Activated CD8-positive, alpha-beta T cell treated with anti-CD3 and anti-CD28 coated beads, Interleukin-2, amount 10 ng/mL, durations not matched to agents 7 days and 5 days (primary cell): ENCODE measurements at regions not wholly inside any gene's neighbourhood (a gene's known extent, or its start where the extent isn't known, plus 50 kb on each side); places are given as distances from the start of the nearest gene placed in this dataset.

ENCODE experiments used
- ATAC-seq: fragments of 150-1000 bp; cut with Tn5 transposase; one replicate; pipeline ENCODE4 v1.10.0; 2021; ENCODE audit warnings: moderate library complexity
- CTCF ChIA-PET: fragments of 350-600 bp; sonication (Branson Sonifier 250); formaldehyde crosslinking; loops from one replicate; lab custom pipeline; 2021; ENCODE audit warnings: antibody characterized with exemption; lab: Charles Lee
- POLR2A ChIA-PET: fragments of 350-600 bp; sonication (Branson Sonifier 250); formaldehyde crosslinking; loops from one replicate; lab custom pipeline; 2021; ENCODE audit warnings: antibody characterized with exemption; lab: Charles Lee
- DNase-seq: peaks from one replicate; pipeline ENCODE4 v3.0.0-alpha.2; 2020
- H3K27ac Mint-ChIP-seq: one replicate; pipeline ENCODE4 v1.8.0; 2021; ENCODE audit warnings: mild to moderate bottlenecking, mixed read lengths
- H3K27me3 Mint-ChIP-seq: one replicate; pipeline ENCODE4 v1.8.0; 2021; ENCODE audit warnings: low read depth, mixed read lengths
- H3K36me3 Mint-ChIP-seq: one replicate; pipeline ENCODE4 v1.8.0; 2021; ENCODE audit warnings: low read depth, mixed read lengths
- H3K4me1 Mint-ChIP-seq: one replicate; pipeline ENCODE4 v1.8.0; 2021; ENCODE audit warnings: low read depth, mixed read lengths
- H3K4me3 Mint-ChIP-seq: one replicate; pipeline ENCODE4 v1.8.0; 2021; ENCODE audit warnings: mild to moderate bottlenecking, mixed read lengths
- H3K9me3 Mint-ChIP-seq: one replicate; pipeline ENCODE4 v1.8.0; 2022; ENCODE audit warnings: mixed read lengths; ENCODE audit not compliant: insufficient read depth

DNA sequence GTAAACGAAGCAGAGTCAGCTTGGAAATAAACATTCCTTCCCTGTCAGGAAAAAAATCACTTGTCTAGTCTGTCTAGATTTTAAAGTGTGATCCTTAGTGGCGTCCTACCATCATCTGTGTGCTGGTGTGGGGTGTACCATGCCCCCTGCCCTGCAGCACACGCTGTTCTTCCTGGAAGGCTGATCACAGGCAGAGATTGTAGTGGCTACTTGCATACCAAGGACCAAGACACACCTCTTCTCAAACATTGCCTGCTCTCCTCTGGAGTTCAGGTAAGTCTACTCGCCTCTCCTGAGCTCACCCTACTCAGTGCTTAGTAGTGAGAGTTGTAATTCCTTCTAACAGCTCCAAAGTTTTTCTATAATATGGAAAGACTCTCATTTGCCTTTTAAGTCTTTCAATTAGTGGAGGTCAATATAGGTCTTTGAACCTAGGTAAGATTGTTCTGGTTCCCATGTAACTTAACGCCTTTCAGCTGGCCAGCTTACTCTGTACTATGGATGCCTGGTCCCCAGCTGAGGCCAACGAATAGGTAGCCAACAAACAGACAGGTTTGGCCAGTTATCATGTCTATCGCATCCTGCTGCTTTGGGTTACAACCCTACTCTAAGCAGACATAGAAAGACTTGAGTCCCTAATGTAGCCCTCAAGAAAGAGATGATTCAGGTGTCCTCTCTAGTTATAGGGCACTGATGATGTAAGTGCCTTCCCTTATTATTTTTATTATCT is 55.4 kb downstream of the XCL1 start:
- Mint-ChIP-seq H3K4me3 (no peak overlapping the region), H3K9me3 (no peaks in the 10 kb centered on the region), H3K27me3 (peaks cover 3% of the 10 kb centered on the region), H3K36me3 (no peaks in the 10 kb centered on the region), H3K4me1 (no peaks in the 10 kb centered on the region), H3K27ac (no peak overlapping the region)
- DNase-seq: no peak
- no peak for ATAC-seq
- CTCF ChIA-PET: interaction anchor here (1.4 kb wide), 1 partner anchor 28 kb away, joined by 6 read pairs; no protein-coding TSS in a partner anchor
- POLR2A ChIA-PET: no interaction called here

DNA sequence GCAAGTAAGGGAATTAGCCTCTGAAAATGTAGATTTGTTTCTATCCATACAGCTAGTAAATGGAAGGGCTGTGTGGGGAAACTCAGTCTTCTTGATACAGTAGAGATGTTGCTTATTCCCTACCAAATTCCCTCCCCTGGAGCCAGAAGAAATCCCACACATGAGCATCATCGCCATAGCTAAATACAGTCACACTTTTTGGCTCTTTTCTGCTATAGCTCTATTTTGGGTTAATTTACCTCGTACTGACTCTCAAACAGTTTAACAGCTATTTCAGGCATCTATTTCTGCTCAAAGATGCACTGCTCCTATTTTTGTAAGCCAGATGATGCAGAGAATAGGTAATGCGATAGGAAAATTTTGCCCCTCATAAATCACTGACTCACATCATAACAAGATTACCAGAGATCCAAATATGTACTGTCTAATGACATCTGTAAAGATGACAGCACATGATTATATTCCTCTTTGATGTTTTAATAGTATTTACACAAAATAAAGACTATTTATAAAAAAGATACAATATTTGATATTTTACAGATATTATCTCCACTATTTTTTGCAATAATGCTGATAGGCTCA is 58.6 kb downstream of the XCL1 start:
- no peaks in the 10 kb centered on the region for H3K9me3 Mint-ChIP-seq
- DNase-seq: no peak

DNA sequence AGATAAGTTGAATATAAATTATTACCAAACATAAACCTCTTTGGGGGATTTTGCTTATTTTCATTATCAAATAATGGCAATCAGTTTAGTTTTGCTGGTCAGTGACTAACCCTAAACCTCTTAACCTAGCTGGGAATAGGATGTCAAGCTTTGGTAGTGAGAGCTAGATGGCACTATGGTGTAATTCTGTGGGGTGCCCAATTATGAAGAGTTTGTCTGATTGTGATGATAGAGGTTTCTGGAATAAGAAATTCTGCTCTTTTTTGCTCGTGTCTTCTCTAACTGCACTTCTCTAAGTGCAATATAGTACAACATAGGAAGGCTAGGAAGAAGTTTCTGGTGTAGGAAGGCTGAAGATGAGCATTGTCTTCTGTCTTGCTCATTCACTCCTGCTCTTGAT is 59.8 kb downstream of the XCL1 start:
- ChIA-PET CTCF (interaction anchor here (0.9 to 2.4 kb wide), 8 partner anchors 11 to 716 kb away, joined by 3 to 8 read pairs (median 3); no protein-coding TSS in a partner anchor), POLR2A (no interaction called here)
- Mint-ChIP-seq H3K36me3 (no peaks in the 10 kb centered on the region), H3K27me3 (peaks cover 6% of the 10 kb centered on the region), H3K27ac (no peak overlapping the region), H3K4me1 (no peaks in the 10 kb centered on the region), H3K9me3 (no peaks in the 10 kb centered on the region), H3K4me3 (no peak overlapping the region)
- no peak for DNase-seq
- ATAC-seq: no peak

More for the DNA sequence above, 58.6 kb downstream of the XCL1 start:
- ATAC-seq: no peak
- H3K4me3 Mint-ChIP-seq: no peak overlapping the region
- ChIA-PET CTCF (no interaction called here), POLR2A (no interaction called here)
- H3K27ac Mint-ChIP-seq: no peak overlapping the region
- H3K4me1 Mint-ChIP-seq: no peaks in the 10 kb centered on the region
- H3K27me3 Mint-ChIP-seq: peaks cover 2% of the 10 kb centered on the region
- H3K36me3 Mint-ChIP-seq: no peaks in the 10 kb centered on the region

DNA sequence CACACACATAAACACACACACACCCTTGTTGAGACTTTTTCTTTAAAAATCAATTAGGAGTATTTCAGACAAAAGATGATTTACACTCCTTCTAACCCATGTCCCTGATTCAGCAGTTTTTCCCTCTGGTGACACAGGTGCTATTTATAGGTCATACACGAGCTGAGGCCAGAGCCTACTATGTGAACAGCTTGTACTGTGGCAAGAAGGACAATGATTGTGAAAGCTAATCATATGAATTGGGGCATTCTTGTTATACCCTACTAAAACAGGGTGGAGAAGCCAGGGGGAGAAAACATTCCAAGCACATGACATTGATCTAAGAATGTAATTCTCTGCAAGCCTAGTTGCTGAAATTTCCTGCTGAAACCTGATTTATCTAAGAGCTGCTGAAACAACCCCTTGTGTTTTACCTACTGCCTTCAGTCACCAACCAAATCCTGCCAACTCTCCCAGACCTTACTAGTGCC is 60.3 kb downstream of the XCL1 start:
- DNase-seq (no peak), ATAC-seq (no peak)
- Mint-ChIP-seq H3K27me3 (peaks cover 9% of the 10 kb centered on the region), H3K27ac (no peak overlapping the region), H3K9me3 (no peaks in the 10 kb centered on the region), H3K4me3 (no peak overlapping the region), H3K4me1 (no peaks in the 10 kb centered on the region), H3K36me3 (no peaks in the 10 kb centered on the region)
- CTCF ChIA-PET: interaction anchor here (0.9 to 2.4 kb wide), 12 partner anchors 11 to 716 kb away, joined by 3 to 8 read pairs (median 4); no protein-coding TSS in a partner anchor
- POLR2A ChIA-PET: no interaction called here

DNA sequence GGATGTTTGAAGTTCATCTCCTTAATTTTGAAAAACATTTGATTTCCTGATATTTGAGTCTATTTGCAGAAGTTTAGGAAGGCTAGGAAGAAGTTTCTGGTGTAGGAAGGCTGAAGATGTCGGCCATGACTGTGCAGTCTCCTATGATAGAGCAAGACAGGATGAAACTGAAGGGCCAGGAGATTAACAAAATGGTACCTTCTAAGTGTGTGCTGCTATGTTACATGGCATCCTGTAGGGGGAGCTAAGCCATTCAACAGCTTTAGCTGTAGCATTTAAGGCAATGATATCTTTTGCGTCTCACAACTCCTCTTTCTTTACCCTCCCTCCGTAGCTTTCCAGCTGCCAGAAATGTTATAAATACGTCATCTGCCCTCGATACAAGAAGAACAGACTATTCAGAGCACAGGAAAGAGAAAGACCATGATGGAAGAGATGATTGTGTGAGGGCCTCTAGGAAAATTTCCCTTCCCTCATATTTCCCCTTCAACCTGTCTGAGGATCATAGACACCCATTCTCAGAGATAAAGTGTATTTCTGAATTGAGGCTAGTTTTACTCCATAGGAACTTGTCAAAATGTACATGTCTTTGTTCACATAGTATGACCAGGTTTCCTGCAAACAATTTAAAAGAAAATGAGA is 61.1 kb downstream of the XCL1 start:
- Mint-ChIP-seq H3K27ac (no peak overlapping the region), H3K36me3 (no peaks in the 10 kb centered on the region), H3K9me3 (no peaks in the 10 kb centered on the region), H3K4me1 (no peaks in the 10 kb centered on the region), H3K27me3 (peaks cover 12% of the 10 kb centered on the region), H3K4me3 (no peak overlapping the region)
- ChIA-PET CTCF (interaction anchor here (0.5 to 2.4 kb wide), 11 partner anchors 10 to 710 kb away, joined by 3 to 8 read pairs (median 4); no protein-coding TSS in a partner anchor), POLR2A (no interaction called here)
- ATAC-seq (no peak), DNase-seq (no peak)

DNA sequence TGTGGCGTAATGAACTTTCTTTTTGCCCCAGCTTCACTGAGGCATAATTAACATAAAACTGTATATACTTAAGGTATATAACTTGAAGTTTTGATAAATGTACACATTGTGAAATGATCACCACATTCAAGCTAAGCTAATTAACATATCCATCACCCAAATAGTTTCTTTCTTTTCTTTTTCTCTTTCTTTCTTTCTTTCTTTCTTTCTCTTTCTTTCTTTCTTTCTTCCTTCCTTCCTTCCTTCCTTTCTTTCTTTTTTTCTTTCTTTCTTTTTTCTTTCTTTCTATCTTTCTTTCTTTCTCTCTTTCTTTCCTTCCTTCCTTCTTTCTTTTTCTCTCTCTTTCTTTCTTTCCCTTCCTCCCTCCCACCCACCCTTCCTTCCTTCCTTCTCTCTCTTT is 62.5 kb downstream of the XCL1 start:
- Mint-ChIP-seq H3K36me3 (no peaks in the 10 kb centered on the region), H3K4me1 (no peaks in the 10 kb centered on the region), H3K4me3 (no peak overlapping the region), H3K27ac (no peak overlapping the region), H3K9me3 (no peaks in the 10 kb centered on the region), H3K27me3 (peaks cover 13% of the 10 kb centered on the region)
- no peak for ATAC-seq
- CTCF ChIA-PET: interaction anchor here (0.7 to 1.0 kb wide), 2 partner anchors 36 to 205 kb away, joined by 3 read pairs; no protein-coding TSS in a partner anchor
- POLR2A ChIA-PET: no interaction called here
- no peak for DNase-seq

DNA sequence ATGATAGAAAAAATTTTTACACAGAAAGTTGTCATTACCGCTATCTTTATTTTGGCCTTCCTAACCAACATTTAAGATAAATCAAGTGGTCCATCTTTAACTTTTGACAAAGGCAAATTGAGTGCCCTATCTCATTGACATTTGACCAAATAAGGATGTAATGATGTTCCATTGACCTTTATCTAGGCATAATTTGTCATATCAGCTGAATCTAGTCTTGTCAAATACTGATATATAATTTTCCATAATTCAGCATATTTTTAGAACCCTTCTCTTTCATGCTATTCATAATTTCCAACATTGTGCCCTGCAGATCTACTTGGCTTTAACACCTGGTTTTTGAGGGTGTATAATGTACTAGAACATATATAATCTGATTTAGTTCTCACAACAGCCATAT is 63.8 kb downstream of the XCL1 start:
- DNase-seq: no peak
- no peak for ATAC-seq
- Mint-ChIP-seq H3K4me3 (no peak overlapping the region), H3K27me3 (peaks cover 13% of the 10 kb centered on the region), H3K4me1 (no peaks in the 10 kb centered on the region), H3K27ac (no peak overlapping the region), H3K36me3 (no peaks in the 10 kb centered on the region), H3K9me3 (no peaks in the 10 kb centered on the region)
- CTCF ChIA-PET: no interaction called here
- POLR2A ChIA-PET: no interaction called here

DNA sequence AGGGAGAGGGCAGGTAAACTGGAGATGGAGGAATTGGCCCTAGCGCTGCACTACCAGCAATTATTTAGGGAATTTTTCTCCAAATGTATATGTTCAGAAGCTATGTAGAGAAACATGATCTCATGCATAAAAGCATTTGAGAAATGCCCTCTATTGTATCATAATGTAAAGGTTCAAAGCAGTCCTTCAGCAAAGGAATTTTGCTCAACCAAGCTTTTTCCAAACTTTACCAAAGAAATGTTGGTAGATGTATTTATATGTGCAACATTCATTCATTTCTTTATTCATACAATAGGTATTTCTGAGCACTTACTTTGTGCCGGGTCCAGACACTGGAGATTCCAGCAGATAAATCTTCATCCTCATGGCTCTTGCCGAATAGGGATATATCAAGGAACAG is 64.4 kb downstream of the XCL1 start:
- CTCF ChIA-PET: no interaction called here
- POLR2A ChIA-PET: no interaction called here
- no peaks in the 10 kb centered on the region for H3K36me3 Mint-ChIP-seq

DNA sequence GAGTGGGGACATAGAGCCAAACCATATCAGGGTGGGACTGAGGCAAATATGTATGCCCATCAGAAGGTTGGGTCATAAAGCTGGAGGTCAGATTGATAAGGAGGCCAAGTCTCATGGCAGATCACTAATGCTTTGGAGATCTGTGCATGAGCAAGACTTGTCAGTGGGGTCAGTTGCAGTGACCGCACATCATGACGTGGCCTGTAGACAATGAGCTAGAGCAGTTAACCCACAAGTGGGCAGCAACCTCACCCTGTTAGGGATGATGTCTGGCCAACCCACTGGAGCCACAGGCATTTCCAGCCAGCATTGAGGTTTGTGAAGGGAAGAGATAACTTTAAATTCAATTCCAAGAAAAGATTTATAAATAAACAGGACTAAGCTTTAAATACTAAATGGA is 66.7 kb downstream of the XCL1 start:
- no peak overlapping the region for H3K4me3 Mint-ChIP-seq
- ATAC-seq (no peak), DNase-seq (no peak)
- no peak overlapping the region for H3K27ac Mint-ChIP-seq
- H3K36me3 Mint-ChIP-seq: no peaks in the 10 kb centered on the region
- H3K27me3 Mint-ChIP-seq: peaks cover 11% of the 10 kb centered on the region
- ChIA-PET POLR2A (no interaction called here), CTCF (no interaction called here)
- H3K4me1 Mint-ChIP-seq: no peaks in the 10 kb centered on the region
- no peaks in the 10 kb centered on the region for H3K9me3 Mint-ChIP-seq

More for the DNA sequence above, 64.4 kb downstream of the XCL1 start:
- no peaks in the 10 kb centered on the region for H3K9me3 Mint-ChIP-seq
- no peaks in the 10 kb centered on the region for H3K4me1 Mint-ChIP-seq
- H3K27ac Mint-ChIP-seq: no peak overlapping the region
- no peak for ATAC-seq
- no peak for DNase-seq
- H3K4me3 Mint-ChIP-seq: no peak overlapping the region
- H3K27me3 Mint-ChIP-seq: peaks cover 13% of the 10 kb centered on the region
